Keratinocyte (primary cell): ENCODE measurements at regions not wholly inside any gene's neighbourhood (a gene's known extent, or its start where the extent isn't known, plus 50 kb on each side); places are given as distances from the start of the nearest gene placed in this dataset.

Source experiments
- DNase-seq: peaks from one replicate; pipeline ENCODE4 v3.0.0-alpha.2; 2011; ENCODE audit warnings: low read depth, missing footprints, low spot score
- FAIRE-seq: peaks from 2 replicates; lab custom pipeline; 2011; peaks lifted over from hg19 to GRCh38; lab: Jason Lieb, UNC
- H2AFZ ChIP-seq: 2 replicates; pipeline ENCODE4 v1.6.0; 2012; ENCODE audit warnings: low read length, control low read depth, inconsistent platforms; ENCODE audit not compliant: control insufficient read depth
- H3K27ac ChIP-seq: 2 replicates; pipeline ENCODE4 v1.5.1; 2011; ENCODE audit warnings: low read length; ENCODE audit not compliant: control insufficient read depth, insufficient read depth
- H3K27me3 ChIP-seq: 3 replicates; pipeline ENCODE4 v1.6.0; 2011; ENCODE audit warnings: low read length; ENCODE audit not compliant: control insufficient read depth, insufficient read depth; ENCODE audit errors: extremely low read depth
- H3K36me3 ChIP-seq, 2 experiments: 2 replicates in 1 of 2; 3 replicates in 1 of 2; pipeline ENCODE4 v1.5.1; 2011; ENCODE audit warnings: low read length in 2 of 2, mild to moderate bottlenecking in 1 of 2; ENCODE audit not compliant: control insufficient read depth in 2 of 2, insufficient read depth in 2 of 2; ENCODE audit errors: extremely low read depth in 1 of 2
- H3K4me1 ChIP-seq: 3 replicates; pipeline ENCODE4 v1.5.1; 2011; ENCODE audit warnings: low read length; ENCODE audit not compliant: control insufficient read depth, insufficient read depth; ENCODE audit errors: extremely low read depth
- H3K4me2 ChIP-seq: 3 replicates; pipeline ENCODE4 v1.6.0; 2011; ENCODE audit warnings: low read depth, low read length; ENCODE audit not compliant: control insufficient read depth, insufficient read depth; ENCODE audit errors: extremely low read depth
- H3K4me3 ChIP-seq, 3 experiments: fragments of 200-600 bp in 1 of 3; sonication (generic) in 1 of 3; 2 replicates in 2 of 3; 3 replicates in 1 of 3; pipeline ENCODE4 v1.5.1; 2011 to 2016; ENCODE audit warnings: low read length in 3 of 3, mild to moderate bottlenecking in 3 of 3, control low read depth in 2 of 3, inconsistent platforms in 1 of 3, low read depth in 1 of 3, mixed read lengths in 1 of 3, mixed run types in 1 of 3, moderate library complexity in 1 of 3; ENCODE audit not compliant: control insufficient read depth in 2 of 3, insufficient read depth in 2 of 3; ENCODE audit errors: extremely low read depth in 1 of 3
- H3K79me2 ChIP-seq: 2 replicates; pipeline ENCODE4 v1.6.0; 2012; ENCODE audit warnings: low read length; ENCODE audit not compliant: control insufficient read depth, insufficient read depth
- H3K9ac ChIP-seq: 3 replicates; pipeline ENCODE4 v1.6.0; 2011; ENCODE audit warnings: low read length; ENCODE audit not compliant: control insufficient read depth, insufficient read depth; ENCODE audit errors: extremely low read depth
- H3K9me1 ChIP-seq: 3 replicates; pipeline ENCODE4 v1.6.0; 2011; ENCODE audit warnings: low read length; ENCODE audit not compliant: control insufficient read depth, insufficient read depth; ENCODE audit errors: extremely low read depth
- H3K9me3 ChIP-seq: 2 replicates; pipeline ENCODE4 v1.5.1; 2012; ENCODE audit warnings: low read depth, low read length; ENCODE audit not compliant: control insufficient read depth
- H4K20me1 ChIP-seq: 3 replicates; pipeline ENCODE4 v1.6.0; 2011; ENCODE audit warnings: low read length; ENCODE audit not compliant: control insufficient read depth, insufficient read depth; ENCODE audit errors: extremely low read depth
- CTCF ChIP-seq, 3 experiments: IDR thresholded peaks in 1 of 3; conservative IDR thresholded peaks in 1 of 3; optimal IDR thresholded peaks in 1 of 3; 2 replicates in 2 of 3; 3 replicates in 1 of 3; pipeline versions ENCODE3 to v1.5.1; 2011; ENCODE audit warnings: low read length in 3 of 3, mild to moderate bottlenecking in 3 of 3, moderate library complexity in 2 of 3, control low read depth in 1 of 3, inconsistent platforms in 1 of 3; ENCODE audit not compliant: insufficient read depth in 2 of 3; ENCODE audit errors: extremely low read depth in 1 of 3
- EZH2 ChIP-seq: IDR thresholded peaks from one replicate; pipeline ENCODE4 v1.6.1; 2012; ENCODE audit warnings: inconsistent platforms, mild to moderate bottlenecking, low read length, moderate library complexity
- dilution Hi-C: fragments of 300-500 bp; cut with MboI; formaldehyde crosslinking; loops from one replicate; pipeline ENCODE4 v1.7.0; 2020; ENCODE audit warnings: low sequenced_read_pairs; ENCODE audit not compliant: extremely low pct_ligation_motif_present

- H3K27ac ChIP-seq = no peak overlapping the region
- no peak overlapping the region for H3K4me2 ChIP-seq
- no peaks in the 10 kb centered on the region for H3K36me3 ChIP-seq
- H3K27me3 ChIP-seq = no peaks in the 10 kb centered on the region
- H3K9me3 ChIP-seq = no peaks in the 10 kb centered on the region
- H3K79me2 ChIP-seq = no peaks in the 10 kb centered on the region
- H3K4me3 ChIP-seq = no peak overlapping the region
- no peak overlapping the region for H3K9ac ChIP-seq
- H3K4me1 ChIP-seq = peaks cover 4% of the 10 kb centered on the region
- no peaks in the 10 kb centered on the region for H4K20me1 ChIP-seq
- FAIRE-seq = no peak
- dilution Hi-C loops = no loop called here
- no peaks in the 10 kb centered on the region for H3K9me1 ChIP-seq
- H2AFZ ChIP-seq = no peak overlapping the region
- DNase-seq = no peak
- TF ChIP-seq CTCF (optimal IDR thresholded peaks at IDR 0.05 in 1 of 3, IDR thresholded peaks at IDR 0.05 in 1 of 3, conservative IDR thresholded peaks at IDR 0.05 in 1 of 3; ENCODE audit: extremely low read depth in 1 of 3, insufficient read depth in 2 of 3, low read length in 3 of 3) = no peak
- TF ChIP-seq EZH2 = no peak
Measured at GRCh38 chr11:46212720-46213119, 64.7 kb upstream of the CREB3L1 start.

GRCh38 chr11:46210856-46211255 is 66.6 kb upstream of the CREB3L1 start:
- H3K79me2 ChIP-seq = no peaks in the 10 kb centered on the region
- dilution Hi-C loops = no loop called here
- no peak overlapping the region for H2AFZ ChIP-seq
- no peaks in the 10 kb centered on the region for H3K9me1 ChIP-seq
- FAIRE-seq = no peak
- no peak overlapping the region for H3K27ac ChIP-seq
- no peaks in the 10 kb centered on the region for H4K20me1 ChIP-seq
- H3K4me1 ChIP-seq = peaks cover 4% of the 10 kb centered on the region
- H3K4me2 ChIP-seq = no peak overlapping the region
- no peaks in the 10 kb centered on the region for H3K36me3 ChIP-seq
- no peak for DNase-seq
- no peak overlapping the region for H3K9ac ChIP-seq
- H3K9me3 ChIP-seq = no peaks in the 10 kb centered on the region
- no peaks in the 10 kb centered on the region for H3K27me3 ChIP-seq
- H3K4me3 ChIP-seq = no peak overlapping the region
- TF ChIP-seq EZH2 (no peak), CTCF (optimal IDR thresholded peaks at IDR 0.05 in 1 of 3, IDR thresholded peaks at IDR 0.05 in 1 of 3, conservative IDR thresholded peaks at IDR 0.05 in 1 of 3; ENCODE audit: extremely low read depth in 1 of 3, insufficient read depth in 2 of 3, low read length in 3 of 3) (no peak)
